H1 (cell line): ENCODE measurements at regions not wholly inside any gene's neighbourhood (a gene's known extent, or its start where the extent isn't known, plus 50 kb on each side); places are given as distances from the start of the nearest gene placed in this dataset.

ENCODE experiments used
- CTCF ChIA-PET: fragments of 300-600 bp; sonication (Branson Sonifier 250); formaldehyde crosslinking; loops from one replicate; lab custom pipeline; 2021; ENCODE audit not compliant: partially characterized antibody; lab: Charles Lee
- POLR2A ChIA-PET: fragments of 300-600 bp; sonication (Branson Sonifier 250); formaldehyde crosslinking; loops from one replicate; lab custom pipeline; 2021; ENCODE audit warnings: inconsistent platforms; ENCODE audit not compliant: partially characterized antibody; lab: Charles Lee
- DNase-seq, 2 experiments: peaks; one replicate each; pipeline versions ENCODE4 v3.0.0 to v3.0.0-alpha.2; 2010 to 2022; ENCODE audit warnings: low spot score in 2 of 2, low read depth in 1 of 2, mixed read lengths in 1 of 2
- FAIRE-seq: peaks from 2 replicates; lab custom pipeline; 2011; peaks lifted over from hg19 to GRCh38; lab: Jason Lieb, UNC
- H2AFZ ChIP-seq: 2 replicates; pipeline ENCODE4 v1.8.1; 2012; ENCODE audit warnings: low read length, inconsistent platforms
- H2AK5ac ChIP-seq: 2 replicates; pipeline ENCODE4 v1.6.1; 2013; ENCODE audit warnings: low read depth, low read length
- H2BK120ac ChIP-seq: replicated peaks from 2 replicates; pipeline ENCODE3; 2013; ENCODE audit warnings: low read depth, low read length, inconsistent platforms
- H2BK12ac ChIP-seq: 2 replicates; pipeline ENCODE4 v1.6.1; 2013; ENCODE audit warnings: low read depth, low read length
- H2BK15ac ChIP-seq: 2 replicates; pipeline ENCODE4 v1.6.1; 2013; ENCODE audit warnings: low read length
- H2BK20ac ChIP-seq: 2 replicates; pipeline ENCODE4 v1.6.1; 2013; ENCODE audit warnings: low read length
- H2BK5ac ChIP-seq: 2 replicates; pipeline ENCODE4 v1.6.1; 2013; ENCODE audit warnings: low read depth, low read length
- H3K14ac ChIP-seq: 2 replicates; pipeline ENCODE4 v1.6.1; 2013; ENCODE audit warnings: inconsistent platforms; ENCODE audit not compliant: insufficient read length
- H3K18ac ChIP-seq: 2 replicates; pipeline ENCODE4 v1.6.1; 2013; ENCODE audit warnings: low read length; ENCODE audit errors: extremely low read depth
- H3K23ac ChIP-seq: 2 replicates; pipeline ENCODE4 v1.6.1; 2013; ENCODE audit warnings: inconsistent platforms; ENCODE audit not compliant: insufficient read length
- H3K23me2 ChIP-seq: 2 replicates; pipeline ENCODE4 v1.6.1; 2013; ENCODE audit warnings: low read depth, low read length
- H3K27ac ChIP-seq: 2 replicates; pipeline ENCODE4 v1.6.1; 2011; ENCODE audit warnings: low read depth, low read length, inconsistent platforms
- H3K27me3 ChIP-seq, 4 experiments: replicated peaks in 1 of 4; 1 replicate in 1 of 4; 2 replicates in 3 of 4; pipeline versions ENCODE4 v1.6.1 to v1.8.1; 2011 to 2013; ENCODE audit warnings: low read length in 3 of 4, mild to moderate bottlenecking in 3 of 4, inconsistent platforms in 2 of 4, mixed read lengths in 2 of 4, moderate library complexity in 1 of 4; ENCODE audit not compliant: control insufficient read depth in 3 of 4, insufficient read depth in 3 of 4; ENCODE audit errors: extremely low read depth in 1 of 4
- H3K36me3 ChIP-seq, 4 experiments: 2 replicates each; pipeline versions ENCODE4 v1.6.1 to v1.8.1; 2011 to 2013; ENCODE audit warnings: mild to moderate bottlenecking in 4 of 4, low read length in 3 of 4, moderate library complexity in 2 of 4, control low read depth in 1 of 4, inconsistent platforms in 1 of 4; ENCODE audit not compliant: insufficient read depth in 4 of 4, control insufficient read depth in 2 of 4
- H3K4ac ChIP-seq: replicated peaks from 2 replicates; pipeline ENCODE3; 2013; ENCODE audit warnings: low read length, low read depth, mixed read lengths, inconsistent platforms; ENCODE audit not compliant: insufficient read length
- H3K4me1 ChIP-seq, 4 experiments: replicated peaks in 1 of 4; 1 replicate in 1 of 4; 2 replicates in 3 of 4; pipeline versions ENCODE4 v1.6.1 to v1.8.1; 2011 to 2013; ENCODE audit warnings: low read length in 3 of 4, inconsistent platforms in 2 of 4, mixed read lengths in 1 of 4; ENCODE audit not compliant: insufficient read depth in 4 of 4, control insufficient read depth in 3 of 4
- H3K4me2 ChIP-seq, 2 experiments: 2 replicates each; pipeline versions ENCODE4 v1.6.1 to v1.8.1; 2011 to 2013; ENCODE audit warnings: low read depth in 2 of 2, low read length in 2 of 2, control low read depth in 1 of 2, inconsistent platforms in 1 of 2, mild to moderate bottlenecking in 1 of 2; ENCODE audit not compliant: insufficient read depth in 1 of 2
- H3K4me3 ChIP-seq, 4 experiments: fragments of 200-600, 300-600 bp in 1 of 4; sonication (generic), shearing (Covaris generic), sonication (Bioruptor Twin) in 1 of 4; 2 replicates each; pipeline versions ENCODE4 v1.5.1 to v1.8.1; 2011 to 2016; ENCODE audit warnings: low read length in 4 of 4, low read depth in 3 of 4, control low read depth in 2 of 4, inconsistent platforms in 2 of 4, mild to moderate bottlenecking in 2 of 4, mixed read lengths in 1 of 4, moderate library complexity in 1 of 4; ENCODE audit not compliant: insufficient read depth in 2 of 4; ENCODE audit errors: extremely low read depth in 1 of 4
- H3K56ac ChIP-seq: replicated peaks from 2 replicates; pipeline ENCODE3; 2013; ENCODE audit warnings: low read depth, mild to moderate bottlenecking, mixed read lengths, low read length, inconsistent platforms; ENCODE audit not compliant: insufficient read length
- H3K79me1 ChIP-seq: 2 replicates; pipeline ENCODE4 v1.6.1; 2013; ENCODE audit warnings: low read depth, low read length, control low read depth
- H3K79me2 ChIP-seq, 2 experiments: 2 replicates each; pipeline versions ENCODE4 v1.6.1 to v1.8.1; 2012 to 2013; ENCODE audit warnings: low read length in 2 of 2, mild to moderate bottlenecking in 2 of 2, inconsistent platforms in 1 of 2; ENCODE audit not compliant: insufficient read depth in 2 of 2, control insufficient read depth in 1 of 2
- H3K9ac ChIP-seq, 4 experiments: replicated peaks in 1 of 4; 1 replicate in 1 of 4; 2 replicates in 3 of 4; pipeline versions ENCODE4 v1.6.1 to v1.8.1; 2011 to 2013; ENCODE audit warnings: low read depth in 3 of 4, low read length in 3 of 4, control low read depth in 2 of 4, mild to moderate bottlenecking in 2 of 4, moderate library complexity in 2 of 4, inconsistent platforms in 1 of 4; ENCODE audit errors: extremely low read depth in 1 of 4
- H3K9me3 ChIP-seq, 2 experiments: 2 replicates each; pipeline versions ENCODE4 v1.6.1 to v1.8.1; 2012 to 2013; ENCODE audit warnings: mild to moderate bottlenecking in 2 of 2, moderate library complexity in 2 of 2, control low read depth in 1 of 2, inconsistent platforms in 1 of 2, low read depth in 1 of 2, low read length in 1 of 2, mixed read lengths in 1 of 2; ENCODE audit not compliant: insufficient read depth in 2 of 2
- H4K20me1 ChIP-seq, 2 experiments: replicated peaks in 1 of 2; 2 replicates each; pipeline versions ENCODE3 to v1.8.1; 2011 to 2013; ENCODE audit warnings: inconsistent platforms in 2 of 2, low read length in 2 of 2, mild to moderate bottlenecking in 1 of 2; ENCODE audit not compliant: insufficient read depth in 2 of 2, control insufficient read depth in 1 of 2
- H4K5ac ChIP-seq: 2 replicates; pipeline ENCODE4 v1.6.1; 2013; ENCODE audit warnings: low read length, low read depth, mixed read lengths, inconsistent platforms; ENCODE audit not compliant: insufficient read length
- H4K8ac ChIP-seq: 2 replicates; pipeline ENCODE4 v1.8.0; 2013; ENCODE audit warnings: mild to moderate bottlenecking, moderate library complexity, low read length, inconsistent platforms; ENCODE audit not compliant: insufficient read depth; ENCODE audit errors: extremely low read depth
- H4K91ac ChIP-seq: replicated peaks from 2 replicates; pipeline ENCODE3; 2013; ENCODE audit warnings: low read length, mixed read lengths, inconsistent platforms; ENCODE audit not compliant: insufficient read length
- BACH1 ChIP-seq: IDR thresholded peaks from 2 replicates; pipeline ENCODE4 v1.6.1; 2012; ENCODE audit warnings: low read length, improper control_type of control experiment
- CBX8 ChIP-seq: fragments of 300-800, 300-1000 bp; sonication (generic); IDR thresholded peaks from 2 replicates; pipeline ENCODE4 v1.7.1; 2016; ENCODE audit warnings: low read depth, low read length, borderline replicate concordance
- KDM4A ChIP-seq: IDR thresholded peaks from one replicate; pipeline ENCODE4 v1.7.1; 2012; ENCODE audit warnings: low read depth, mild to moderate bottlenecking, moderate library complexity, low read length, inconsistent platforms; ENCODE audit not compliant: severe bottlenecking
- MAFK ChIP-seq: IDR thresholded peaks from 2 replicates; pipeline ENCODE4 v1.6.1; 2012; ENCODE audit warnings: low read depth, mild to moderate bottlenecking, improper control_type of control experiment, low read length
- MAX ChIP-seq: IDR thresholded peaks from 2 replicates; pipeline ENCODE4 v1.6.1; 2012; ENCODE audit warnings: inconsistent platforms
- NRF1 ChIP-seq: IDR thresholded peaks from 2 replicates; pipeline ENCODE4 v1.6.1; 2011; ENCODE audit warnings: mild to moderate bottlenecking, low read depth, low read length, improper control_type of control experiment
- POU5F1 ChIP-seq: IDR thresholded peaks from 2 replicates; pipeline ENCODE4 v1.6.1; 2011; ENCODE audit warnings: low read depth, mild to moderate bottlenecking, low read length, moderate library complexity
- RAD21 ChIP-seq, 2 experiments: IDR thresholded peaks in 1 of 2; conservative IDR thresholded peaks in 1 of 2; 2 replicates each; pipeline ENCODE4 v1.6.1; 2011; ENCODE audit warnings: low read depth in 2 of 2, low read length in 2 of 2, improper control_type of control experiment in 1 of 2, inconsistent platforms in 1 of 2, mild to moderate bottlenecking in 1 of 2, moderate library complexity in 1 of 2
- SIN3A ChIP-seq, 2 experiments: IDR thresholded peaks in 1 of 2; conservative IDR thresholded peaks in 1 of 2; 2 replicates each; pipeline ENCODE4 v1.6.1; 2011 to 2012; ENCODE audit warnings: low read length in 2 of 2, improper control_type of control experiment in 1 of 2, low read depth in 1 of 2, mild to moderate bottlenecking in 1 of 2
- SIX5 ChIP-seq: IDR thresholded peaks from 2 replicates; pipeline ENCODE4 v1.6.1; 2011; ENCODE audit warnings: mild to moderate bottlenecking, low read depth, low read length
- SUZ12 ChIP-seq: fragments of 200-600 bp; sonication (generic); IDR thresholded peaks from 2 replicates; pipeline ENCODE4 v1.6.1; 2012; ENCODE audit warnings: mild to moderate bottlenecking, inconsistent platforms, low read length, moderate library complexity, mixed read lengths
- TEAD4 ChIP-seq: IDR thresholded peaks from 2 replicates; pipeline ENCODE4 v1.6.1; 2012; ENCODE audit warnings: low read depth, low read length, inconsistent platforms, mixed read lengths
- WGBS, 2 experiments: shearing (Covaris generic) in 1 of 2; methylation state at CpG; one replicate each; pipeline versions ENCODE4 v1.1.6 to v1.1.7; 2013 to 2015; ENCODE audit warnings: low lambda C conversion rate in 2 of 2, mixed read lengths in 2 of 2, inconsistent platforms in 1 of 2, low coverage in 1 of 2, missing lambda C conversion rate in 1 of 2; ENCODE audit not compliant: insufficient replicate concordance in 2 of 2, insufficient coverage in 1 of 2, insufficient read length in 1 of 2; ENCODE audit errors: extremely low coverage in 1 of 2, missing lambda C conversion rate in 1 of 2; 5-methylcytosine and 5-hydroxymethylcytosine counted together

- H3K27me3 ChIP-seq = no peaks in the 10 kb centered on the region
- 89% methylated on average over 2 of the region's 2 CpGs; no CpG with 5 or more reads in 1 of the 2 experiments for WGBS, 2 experiments
Observed at GRCh38 chrX:36577006-36577405, 431.2 kb upstream of the FAM47C start.

More at GRCh38 chrX:36577006-36577405, 431.2 kb upstream of the FAM47C start:
- H4K5ac ChIP-seq = no peak overlapping the region
- no peaks in the 10 kb centered on the region for H3K36me3 ChIP-seq
- no peak overlapping the region for H2BK15ac ChIP-seq
- TF ChIP-seq SIN3A (conservative IDR thresholded peaks at IDR 0.05 in 1 of 2, IDR thresholded peaks at IDR 0.05 in 1 of 2; ENCODE audit: low read depth in 1 of 2, low read length in 2 of 2) (no peak), BACH1 (peak; percentile 80), KDM4A (no peak), SIX5 (no peak), POU5F1 (no peak), CBX8 (no peak), SUZ12 (no peak), MAFK (peak; percentile 60), NRF1 (no peak), RAD21 (IDR thresholded peaks at IDR 0.05 in 1 of 2, conservative IDR thresholded peaks at IDR 0.05 in 1 of 2; ENCODE audit: low read depth in 2 of 2, low read length in 2 of 2) (no peak), MAX (no peak), TEAD4 (no peak)
- H3K9me3 ChIP-seq = no peaks in the 10 kb centered on the region
- H3K79me1 ChIP-seq = no peaks in the 10 kb centered on the region
- H3K14ac ChIP-seq = no peak overlapping the region
- H3K18ac ChIP-seq = no peak overlapping the region
- H3K9ac ChIP-seq = no peak overlapping the region
- ChIA-PET POLR2A (no interaction called here), CTCF (no interaction called here)
- H2BK12ac ChIP-seq = no peak overlapping the region
- H3K4me3 ChIP-seq = no peak overlapping the region
- H3K23me2 ChIP-seq = no peaks in the 10 kb centered on the region
- H4K91ac ChIP-seq = no peak overlapping the region
- no peak overlapping the region for H2AFZ ChIP-seq
- FAIRE-seq = no peak
- no peak overlapping the region for H2AK5ac ChIP-seq
- no peak overlapping the region for H4K8ac ChIP-seq
- H2BK20ac ChIP-seq = no peak overlapping the region
- no peak overlapping the region for H3K23ac ChIP-seq
- H3K4me2 ChIP-seq = no peak overlapping the region
- no peaks in the 10 kb centered on the region for H3K79me2 ChIP-seq
- no peak overlapping the region for H2BK5ac ChIP-seq
- H4K20me1 ChIP-seq = no peaks in the 10 kb centered on the region
- no peak overlapping the region for H3K4ac ChIP-seq
- H3K56ac ChIP-seq = no peak overlapping the region
- no peak overlapping the region for H2BK120ac ChIP-seq
- H3K27ac ChIP-seq = no peak overlapping the region
- H3K4me1 ChIP-seq = no peaks in the 10 kb centered on the region
- no peak for DNase-seq
